Tibial nerve (tissue), 3 donors: ENCODE measurements at regions not wholly inside any gene's neighbourhood (a gene's known extent, or its start where the extent isn't known, plus 50 kb on each side); places are given as distances from the start of the nearest gene placed in this dataset.

Experiments used
- POLR2A ChIP-seq, 2 donors: fragments of 450-650 bp; IDR thresholded peaks; one replicate each; pipeline ENCODE4 v1.6.1; 2017; ENCODE audit warnings: antibody characterized with exemption in 2 of 2, mild to moderate bottlenecking in 2 of 2, moderate library complexity in 2 of 2
- TF ChIP-seq, protein P1 (sequence below), 5 experiments: fragments of 200-600 bp in 3 of 5; fragments of 450-650 bp in 2 of 5; sonication (generic) in 3 of 5; IDR thresholded peaks; one replicate each; pipeline ENCODE4 v1.5.1; 2016 to 2019; ENCODE audit warnings: antibody characterized with exemption in 5 of 5, mild to moderate bottlenecking in 3 of 5, moderate library complexity in 2 of 5

GRCh38 chr6:55981660-55982059, 106.3 kb upstream of the BMP5 start:
- TF ChIP-seq, protein P1, sequence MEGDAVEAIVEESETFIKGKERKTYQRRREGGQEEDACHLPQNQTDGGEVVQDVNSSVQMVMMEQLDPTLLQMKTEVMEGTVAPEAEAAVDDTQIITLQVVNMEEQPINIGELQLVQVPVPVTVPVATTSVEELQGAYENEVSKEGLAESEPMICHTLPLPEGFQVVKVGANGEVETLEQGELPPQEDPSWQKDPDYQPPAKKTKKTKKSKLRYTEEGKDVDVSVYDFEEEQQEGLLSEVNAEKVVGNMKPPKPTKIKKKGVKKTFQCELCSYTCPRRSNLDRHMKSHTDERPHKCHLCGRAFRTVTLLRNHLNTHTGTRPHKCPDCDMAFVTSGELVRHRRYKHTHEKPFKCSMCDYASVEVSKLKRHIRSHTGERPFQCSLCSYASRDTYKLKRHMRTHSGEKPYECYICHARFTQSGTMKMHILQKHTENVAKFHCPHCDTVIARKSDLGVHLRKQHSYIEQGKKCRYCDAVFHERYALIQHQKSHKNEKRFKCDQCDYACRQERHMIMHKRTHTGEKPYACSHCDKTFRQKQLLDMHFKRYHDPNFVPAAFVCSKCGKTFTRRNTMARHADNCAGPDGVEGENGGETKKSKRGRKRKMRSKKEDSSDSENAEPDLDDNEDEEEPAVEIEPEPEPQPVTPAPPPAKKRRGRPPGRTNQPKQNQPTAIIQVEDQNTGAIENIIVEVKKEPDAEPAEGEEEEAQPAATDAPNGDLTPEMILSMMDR (IDR thresholded peaks at IDR 0.05): no peak
- TF ChIP-seq POLR2A (IDR thresholded peaks at IDR 0.05): no peak
